PC-3 (cell line): ENCODE measurements at regions not wholly inside any gene's neighbourhood (a gene's known extent, or its start where the extent isn't known, plus 50 kb on each side); places are given as distances from the start of the nearest gene placed in this dataset.

Experiments
- EZH2phosphoT487 ChIP-seq: fragments of 300-600 bp; sonication (generic); IDR thresholded peaks from 2 replicates; pipeline ENCODE4 v1.6.1; 2018; ENCODE audit warnings: mild to moderate bottlenecking, antibody characterized with exemption, low read length, borderline replicate concordance
- TF ChIP-seq, protein P1 (sequence below): fragments of 300-600 bp; sonication (generic); conservative IDR thresholded peaks from 2 replicates; pipeline ENCODE4 v1.5.1; 2017; ENCODE audit warnings: antibody characterized with exemption, low read depth, mild to moderate bottlenecking, low read length

DNA sequence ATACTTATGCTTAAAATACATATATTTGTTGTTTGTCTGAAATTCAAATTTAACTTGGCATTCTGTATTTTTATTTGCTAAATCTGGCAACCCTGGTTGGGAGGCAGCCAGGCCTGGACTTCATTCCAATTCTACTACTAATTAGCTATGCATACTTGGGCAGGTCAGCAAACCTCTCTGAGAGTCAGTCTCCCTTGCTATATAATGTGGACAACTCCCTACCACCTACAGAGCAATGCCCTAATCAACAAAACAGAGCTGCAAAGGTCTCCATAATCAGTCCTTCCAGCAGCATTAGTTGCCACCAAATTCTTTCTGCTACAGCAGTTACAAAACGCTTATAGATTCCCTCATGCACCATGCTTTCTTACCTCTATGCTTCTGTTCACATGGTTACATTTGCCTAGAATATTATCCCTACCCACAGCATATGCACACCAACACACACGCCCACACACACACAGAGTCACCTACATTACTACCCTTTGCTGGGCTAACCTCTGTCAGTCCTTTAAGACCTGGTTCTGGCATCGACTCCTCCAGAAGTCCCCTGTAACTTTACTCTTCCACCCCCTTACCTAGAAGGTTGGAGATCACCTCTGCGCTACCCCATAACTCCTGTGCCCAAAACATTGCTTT is 188.7 kb downstream of the FGFR2 start:
- TF ChIP-seq, protein P1, sequence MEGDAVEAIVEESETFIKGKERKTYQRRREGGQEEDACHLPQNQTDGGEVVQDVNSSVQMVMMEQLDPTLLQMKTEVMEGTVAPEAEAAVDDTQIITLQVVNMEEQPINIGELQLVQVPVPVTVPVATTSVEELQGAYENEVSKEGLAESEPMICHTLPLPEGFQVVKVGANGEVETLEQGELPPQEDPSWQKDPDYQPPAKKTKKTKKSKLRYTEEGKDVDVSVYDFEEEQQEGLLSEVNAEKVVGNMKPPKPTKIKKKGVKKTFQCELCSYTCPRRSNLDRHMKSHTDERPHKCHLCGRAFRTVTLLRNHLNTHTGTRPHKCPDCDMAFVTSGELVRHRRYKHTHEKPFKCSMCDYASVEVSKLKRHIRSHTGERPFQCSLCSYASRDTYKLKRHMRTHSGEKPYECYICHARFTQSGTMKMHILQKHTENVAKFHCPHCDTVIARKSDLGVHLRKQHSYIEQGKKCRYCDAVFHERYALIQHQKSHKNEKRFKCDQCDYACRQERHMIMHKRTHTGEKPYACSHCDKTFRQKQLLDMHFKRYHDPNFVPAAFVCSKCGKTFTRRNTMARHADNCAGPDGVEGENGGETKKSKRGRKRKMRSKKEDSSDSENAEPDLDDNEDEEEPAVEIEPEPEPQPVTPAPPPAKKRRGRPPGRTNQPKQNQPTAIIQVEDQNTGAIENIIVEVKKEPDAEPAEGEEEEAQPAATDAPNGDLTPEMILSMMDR, result no peak
- TF ChIP-seq EZH2phosphoT487, result no peak
